Stimulated activated naive CD8-positive, alpha-beta T cell treated with anti-CD3 and anti-CD28 coated beads, Interleukin-15, Interleukin-2, amounts not matched to agents 100 U/mL and 50 U/mL, for 24 hours (primary cell): ENCODE measurements at regions not wholly inside any gene's neighbourhood (a gene's known extent, or its start where the extent isn't known, plus 50 kb on each side); places are given as distances from the start of the nearest gene placed in this dataset.

Experiments used
- ATAC-seq: fragments of 150-1000 bp; cut with Tn5 transposase; one replicate; pipeline ENCODE4 v1.10.0; 2021
- DNase-seq: peaks from one replicate; pipeline ENCODE4 v3.0.0; 2021

- no peak for DNase-seq
- no peak for ATAC-seq
These were observed 945.9 kb upstream of the CITED2 start for GRCh38 chr6:140320081-140321080.

GRCh38 chr6:140319209-140319608 is 944.8 kb upstream of the CITED2 start:
- no peak for ATAC-seq
- DNase-seq, result no peak

GRCh38 chr6:140318408-140318807 is 944.0 kb upstream of the CITED2 start:
- no peak for ATAC-seq
- DNase-seq, result no peak

GRCh38 chr6:140317950-140318349 is 943.5 kb upstream of the CITED2 start:
- DNase-seq (no peak), ATAC-seq (no peak)

- DNase-seq (no peak), ATAC-seq (peak; percentile 59)
These were observed 942.5 kb upstream of the CITED2 start for GRCh38 chr6:140316966-140317365.

- DNase-seq (no peak), ATAC-seq (no peak)
These were observed 940.2 kb upstream of the CITED2 start for GRCh38 chr6:140314682-140315081.

- no peak for DNase-seq
- ATAC-seq, result no peak
These were observed 936.7 kb upstream of the CITED2 start for GRCh38 chr6:140311146-140311545.

- no peak for ATAC-seq
- DNase-seq, result no peak
These were observed 928.9 kb upstream of the CITED2 start for GRCh38 chr6:140303218-140303949.

- DNase-seq, result no peak
- ATAC-seq, result no peak
These were observed 925.9 kb upstream of the CITED2 start for GRCh38 chr6:140300331-140300730.

GRCh38 chr6:140289186-140289585 is 914.7 kb upstream of the CITED2 start:
- ATAC-seq (no peak), DNase-seq (no peak)

- ATAC-seq (no peak), DNase-seq (no peak)
These were observed 911.7 kb upstream of the CITED2 start for GRCh38 chr6:140285998-140286690.

GRCh38 chr6:140285471-140285870 is 911.0 kb upstream of the CITED2 start:
- no peak for DNase-seq
- no peak for ATAC-seq

GRCh38 chr6:140284871-140285270 is 910.4 kb upstream of the CITED2 start:
- no peak for ATAC-seq

GRCh38 chr6:140283197-140283596 is 908.7 kb upstream of the CITED2 start:
- DNase-seq, result no peak
- no peak for ATAC-seq

More at GRCh38 chr6:140284871-140285270, 910.4 kb upstream of the CITED2 start:
- no peak for DNase-seq

- DNase-seq (no peak), ATAC-seq (no peak)
These were observed 907.3 kb upstream of the CITED2 start for GRCh38 chr6:140281767-140282166.

GRCh38 chr6:140281236-140281635 is 906.8 kb upstream of the CITED2 start:
- ATAC-seq, result no peak
- no peak for DNase-seq

- DNase-seq, result no peak
These were observed 902.3 kb upstream of the CITED2 start for GRCh38 chr6:140276719-140277118.

GRCh38 chr6:140276133-140276532 is 901.7 kb upstream of the CITED2 start:
- no peak for DNase-seq
- ATAC-seq, result no peak

More at GRCh38 chr6:140276719-140277118, 902.3 kb upstream of the CITED2 start:
- no peak for ATAC-seq

GRCh38 chr6:140275725-140276124 is 901.3 kb upstream of the CITED2 start:
- DNase-seq, result no peak
- no peak for ATAC-seq

GRCh38 chr6:140274548-140274947 is 900.1 kb upstream of the CITED2 start:
- no peak for DNase-seq

GRCh38 chr6:140271759-140272377 is 897.4 kb upstream of the CITED2 start:
- ATAC-seq, result no peak

More at GRCh38 chr6:140274548-140274947, 900.1 kb upstream of the CITED2 start:
- no peak for ATAC-seq

GRCh38 chr6:140269591-140270165 is 895.2 kb upstream of the CITED2 start:
- ATAC-seq (no peak), DNase-seq (no peak)

More at GRCh38 chr6:140271759-140272377, 897.4 kb upstream of the CITED2 start:
- no peak for DNase-seq
